GM06990 (cell line): ENCODE measurements at regions not wholly inside any gene's neighbourhood (a gene's known extent, or its start where the extent isn't known, plus 50 kb on each side); places are given as distances from the start of the nearest gene placed in this dataset.

ENCODE experiments used
- DNase-seq: peaks from one replicate; pipeline ENCODE4 v3.0.0-alpha.2; 2011; ENCODE audit not compliant: insufficient read length; ENCODE audit errors: extremely low read depth
- H3K27me3 ChIP-seq: replicated peaks from 2 replicates; pipeline ENCODE4 v1.6.0; 2011; ENCODE audit warnings: low read length; ENCODE audit not compliant: control insufficient read depth, insufficient read depth
- H3K36me3 ChIP-seq: 2 replicates; pipeline ENCODE4 v1.5.1; 2011; ENCODE audit warnings: low read length; ENCODE audit not compliant: control insufficient read depth, insufficient read depth
- H3K4me3 ChIP-seq: replicated peaks from 2 replicates; pipeline ENCODE4 v1.5.1; 2011; ENCODE audit warnings: low read depth, mild to moderate bottlenecking, control low read depth, low read length
- TF ChIP-seq, protein P1 (sequence below): IDR thresholded peaks from 2 replicates; pipeline ENCODE4 v1.5.1; 2011; ENCODE audit warnings: low read length, control low read depth, mild to moderate bottlenecking, inconsistent platforms; ENCODE audit not compliant: insufficient read depth, poor library complexity, severe bottlenecking

GRCh38 chr15:96076350-96076749 is 254.2 kb upstream of the NR2F2 start:
- no peaks in the 10 kb centered on the region for H3K27me3 ChIP-seq
- H3K4me3 ChIP-seq: no peak overlapping the region
- TF ChIP-seq, protein P1, sequence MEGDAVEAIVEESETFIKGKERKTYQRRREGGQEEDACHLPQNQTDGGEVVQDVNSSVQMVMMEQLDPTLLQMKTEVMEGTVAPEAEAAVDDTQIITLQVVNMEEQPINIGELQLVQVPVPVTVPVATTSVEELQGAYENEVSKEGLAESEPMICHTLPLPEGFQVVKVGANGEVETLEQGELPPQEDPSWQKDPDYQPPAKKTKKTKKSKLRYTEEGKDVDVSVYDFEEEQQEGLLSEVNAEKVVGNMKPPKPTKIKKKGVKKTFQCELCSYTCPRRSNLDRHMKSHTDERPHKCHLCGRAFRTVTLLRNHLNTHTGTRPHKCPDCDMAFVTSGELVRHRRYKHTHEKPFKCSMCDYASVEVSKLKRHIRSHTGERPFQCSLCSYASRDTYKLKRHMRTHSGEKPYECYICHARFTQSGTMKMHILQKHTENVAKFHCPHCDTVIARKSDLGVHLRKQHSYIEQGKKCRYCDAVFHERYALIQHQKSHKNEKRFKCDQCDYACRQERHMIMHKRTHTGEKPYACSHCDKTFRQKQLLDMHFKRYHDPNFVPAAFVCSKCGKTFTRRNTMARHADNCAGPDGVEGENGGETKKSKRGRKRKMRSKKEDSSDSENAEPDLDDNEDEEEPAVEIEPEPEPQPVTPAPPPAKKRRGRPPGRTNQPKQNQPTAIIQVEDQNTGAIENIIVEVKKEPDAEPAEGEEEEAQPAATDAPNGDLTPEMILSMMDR: no peak
- no peaks in the 10 kb centered on the region for H3K36me3 ChIP-seq
- no peak for DNase-seq

- H3K4me3 ChIP-seq: no peak overlapping the region
- DNase-seq: no peak
- H3K36me3 ChIP-seq: no peaks in the 10 kb centered on the region
- TF ChIP-seq, protein P1: no peak
- H3K27me3 ChIP-seq: no peaks in the 10 kb centered on the region
Measured at GRCh38 chr15:96079041-96079440, 251.5 kb upstream of the NR2F2 start.

- no peaks in the 10 kb centered on the region for H3K36me3 ChIP-seq
- no peaks in the 10 kb centered on the region for H3K27me3 ChIP-seq
- TF ChIP-seq, protein P1: no peak
Measured at GRCh38 chr15:96079882-96080281, 250.6 kb upstream of the NR2F2 start.

GRCh38 chr15:96086164-96086563 is 244.3 kb upstream of the NR2F2 start:
- Histone ChIP-seq H3K4me3 (no peak overlapping the region), H3K27me3 (no peaks in the 10 kb centered on the region), H3K36me3 (no peaks in the 10 kb centered on the region)
- no peak for DNase-seq
- TF ChIP-seq, protein P1: no peak

More at GRCh38 chr15:96079882-96080281, 250.6 kb upstream of the NR2F2 start:
- no peak overlapping the region for H3K4me3 ChIP-seq
- no peak for DNase-seq

GRCh38 chr15:96087180-96087884 is 243.2 kb upstream of the NR2F2 start:
- no peak for DNase-seq
- Histone ChIP-seq H3K27me3 (no peaks in the 10 kb centered on the region), H3K4me3 (no peak overlapping the region), H3K36me3 (no peaks in the 10 kb centered on the region)
- TF ChIP-seq, protein P1: no peak

DNA sequence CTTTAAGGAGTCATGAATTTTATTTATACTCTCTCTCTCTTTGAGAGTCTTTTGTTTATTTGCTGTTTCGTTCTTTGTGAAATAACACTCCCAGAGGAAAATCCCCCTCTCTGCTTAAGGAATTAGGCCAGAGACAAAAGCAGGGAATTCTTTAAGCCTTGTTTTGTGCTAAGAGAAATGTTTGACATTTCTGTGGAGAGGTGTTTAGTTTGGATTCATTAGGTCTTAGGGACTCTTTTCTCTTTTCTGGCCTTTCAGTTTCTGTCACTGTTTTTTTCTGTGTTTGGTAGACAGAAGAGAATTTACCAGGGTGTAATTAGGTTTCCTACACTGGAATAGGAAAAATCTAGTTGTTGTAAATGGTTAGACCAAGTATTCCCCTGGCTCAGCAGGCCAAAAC is 241.8 kb upstream of the NR2F2 start:
- DNase-seq: no peak

More for the DNA sequence above, 241.8 kb upstream of the NR2F2 start:
- Histone ChIP-seq H3K27me3 (no peaks in the 10 kb centered on the region), H3K4me3 (no peak overlapping the region), H3K36me3 (no peaks in the 10 kb centered on the region)
- TF ChIP-seq, protein P1: no peak
